HG03108 (cell line): ENCODE measurements at regions not wholly inside any gene's neighbourhood (a gene's known extent, or its start where the extent isn't known, plus 50 kb on each side); places are given as distances from the start of the nearest gene placed in this dataset.
"Not testable (repeated sequence)": the region's sequence is repeated elsewhere in the genome, so short reads cannot be mapped to it uniquely, and the experiment has no call there.

ENCODE experiments used
- ATAC-seq: cut with Tn5 transposase; IDR thresholded peaks from one replicate; pipeline ENCODE4 v1.9.1; 2021; ENCODE audit warnings: moderate library complexity; ENCODE audit not compliant: unreplicated experiment

GRCh38 chr11:33434294-33434693 lies 177.1 kb downstream of the HIPK3 start:
- no peak for ATAC-seq

GRCh38 chr11:33428435-33428834 lies 171.3 kb downstream of the HIPK3 start:
- not testable (repeated sequence) for ATAC-seq

GRCh38 chr11:33420959-33421566 lies 163.9 kb downstream of the HIPK3 start:
- no peak for ATAC-seq

GRCh38 chr11:33419924-33420323 lies 162.7 kb downstream of the HIPK3 start:
- no peak for ATAC-seq

GRCh38 chr11:33417121-33417520 lies 159.9 kb downstream of the HIPK3 start:
- no peak for ATAC-seq

GRCh38 chr11:33413301-33413700 lies 156.1 kb downstream of the HIPK3 start:
- ATAC-seq = no peak

GRCh38 chr11:33412241-33412640 lies 155.1 kb downstream of the HIPK3 start:
- no peak for ATAC-seq

GRCh38 chr11:33411751-33412150 lies 154.6 kb downstream of the HIPK3 start:
- ATAC-seq = no peak

- ATAC-seq = no peak
Observed at GRCh38 chr11:33410086-33410765, 153.0 kb downstream of the HIPK3 start.
